KMS-11 (cell line): ENCODE measurements at regions not wholly inside any gene's neighbourhood (a gene's known extent, or its start where the extent isn't known, plus 50 kb on each side); places are given as distances from the start of the nearest gene placed in this dataset.

Experiments
- H2AFZ ChIP-seq: fragments of 200-600 bp; sonication (generic); 2 replicates; pipeline ENCODE4 v1.6.1; 2016; ENCODE audit warnings: antibody characterized with exemption, mixed run types, low read depth
- H3K27ac ChIP-seq: fragments of 200-600 bp; sonication (generic); 2 replicates; pipeline ENCODE4 v1.6.1; 2016; ENCODE audit warnings: mild to moderate bottlenecking, mixed run types
- H3K27me3 ChIP-seq: fragments of 200-600 bp; sonication (generic); 2 replicates; pipeline ENCODE4 v1.6.1; 2017; ENCODE audit warnings: mild to moderate bottlenecking, low read depth, mixed run types, moderate library complexity; ENCODE audit not compliant: insufficient read depth
- H3K36me3 ChIP-seq: fragments of 200-600 bp; sonication (generic); 2 replicates; pipeline ENCODE4 v1.6.1; 2017; ENCODE audit warnings: mild to moderate bottlenecking, mixed run types; ENCODE audit not compliant: insufficient read depth
- H3K4me1 ChIP-seq: fragments of 200-600 bp; sonication (generic); 2 replicates; pipeline ENCODE4 v1.6.1; 2016; ENCODE audit warnings: mild to moderate bottlenecking, low read depth, mixed run types; ENCODE audit not compliant: poor library complexity, severe bottlenecking
- H3K4me2 ChIP-seq: fragments of 200-600 bp; sonication (generic); 2 replicates; pipeline ENCODE4 v1.7.0; 2016; ENCODE audit warnings: mild to moderate bottlenecking, mixed run types
- H3K4me3 ChIP-seq: fragments of 200-600 bp; sonication (generic); IDR thresholded peaks from 2 replicates; pipeline ENCODE4 v1.6.1; 2017; ENCODE audit warnings: low read depth, low read length, mixed read lengths; ENCODE audit not compliant: insufficient read depth
- H3K79me2 ChIP-seq: fragments of 200-600 bp; sonication (generic); 2 replicates; pipeline ENCODE4 v1.6.1; 2016; ENCODE audit warnings: low read depth, mixed run types; ENCODE audit not compliant: insufficient read depth
- H3K9ac ChIP-seq: fragments of 200-600 bp; sonication (generic); 2 replicates; pipeline ENCODE4 v1.6.1; 2016; ENCODE audit warnings: mild to moderate bottlenecking, mixed run types
- H4K20me1 ChIP-seq: fragments of 200-600 bp; sonication (generic); 2 replicates; pipeline ENCODE4 v1.6.1; 2016; ENCODE audit warnings: mild to moderate bottlenecking, mixed run types; ENCODE audit not compliant: insufficient read depth
- CTCF ChIP-seq: fragments of 200-600 bp; sonication (generic); conservative IDR thresholded peaks from 2 replicates; pipeline ENCODE4 v1.6.1; 2017; ENCODE audit warnings: low read depth, mild to moderate bottlenecking, antibody characterized with exemption, low read length, moderate library complexity, mixed read lengths

GRCh38 chr15:53320816-53321215, 438.6 kb downstream of the WDR72 start:
- Histone ChIP-seq H3K4me2 (no peak overlapping the region), H3K9ac (no peak overlapping the region), H3K27ac (no peak overlapping the region), H3K4me1 (no peaks in the 10 kb centered on the region), H3K27me3 (no peaks in the 10 kb centered on the region), H3K36me3 (no peaks in the 10 kb centered on the region), H4K20me1 (no peaks in the 10 kb centered on the region), H3K79me2 (no peaks in the 10 kb centered on the region), H3K4me3 (no peak overlapping the region), H2AFZ (no peak overlapping the region)
- TF ChIP-seq CTCF, result no peak

- TF ChIP-seq CTCF, result no peak
- Histone ChIP-seq H3K4me2 (no peak overlapping the region), H3K9ac (no peak overlapping the region), H3K36me3 (no peaks in the 10 kb centered on the region), H3K4me3 (no peak overlapping the region), H2AFZ (no peak overlapping the region), H3K79me2 (no peaks in the 10 kb centered on the region), H3K27ac (no peak overlapping the region), H3K27me3 (no peaks in the 10 kb centered on the region), H4K20me1 (no peaks in the 10 kb centered on the region), H3K4me1 (no peaks in the 10 kb centered on the region)
Observed at GRCh38 chr15:53312707-53313106, 446.8 kb downstream of the WDR72 start.

GRCh38 chr15:53310709-53311108, 448.8 kb downstream of the WDR72 start:
- Histone ChIP-seq H2AFZ (no peak overlapping the region), H3K27me3 (no peaks in the 10 kb centered on the region), H3K9ac (no peak overlapping the region), H3K4me1 (no peaks in the 10 kb centered on the region), H3K27ac (no peak overlapping the region), H3K4me2 (no peak overlapping the region), H4K20me1 (no peaks in the 10 kb centered on the region), H3K79me2 (no peaks in the 10 kb centered on the region), H3K36me3 (no peaks in the 10 kb centered on the region), H3K4me3 (no peak overlapping the region)
- no peak for TF ChIP-seq CTCF

GRCh38 chr15:53307952-53308624, 451.4 kb downstream of the WDR72 start:
- Histone ChIP-seq H3K4me2 (no peak overlapping the region), H3K4me1 (no peaks in the 10 kb centered on the region), H4K20me1 (no peaks in the 10 kb centered on the region), H3K36me3 (no peaks in the 10 kb centered on the region), H3K27ac (no peak overlapping the region), H3K9ac (no peak overlapping the region), H3K79me2 (no peaks in the 10 kb centered on the region), H3K27me3 (no peaks in the 10 kb centered on the region), H3K4me3 (no peak overlapping the region), H2AFZ (no peak overlapping the region)
- TF ChIP-seq CTCF, result no peak
